Fibroblast of lung (primary cell): ENCODE measurements at regions not wholly inside any gene's neighbourhood (a gene's known extent, or its start where the extent isn't known, plus 50 kb on each side); places are given as distances from the start of the nearest gene placed in this dataset.

Source experiments
- EZH2 ChIP-seq: IDR thresholded peaks from 2 replicates; pipeline ENCODE4 v1.5.1; 2012; ENCODE audit warnings: low read length, control low read depth, mild to moderate bottlenecking; ENCODE audit errors: missing control alignments
- TF ChIP-seq, protein P1 (sequence below), 2 donors: IDR thresholded peaks in 1 of 2; conservative IDR thresholded peaks in 1 of 2; 1 replicate in 1 of 2; 2 replicates in 1 of 2; pipeline ENCODE4 v1.5.1; 2011 to 2012; ENCODE audit warnings: low read length in 2 of 2, control low read depth in 1 of 2, inconsistent platforms in 1 of 2, low read depth in 1 of 2, mild to moderate bottlenecking in 1 of 2

DNA sequence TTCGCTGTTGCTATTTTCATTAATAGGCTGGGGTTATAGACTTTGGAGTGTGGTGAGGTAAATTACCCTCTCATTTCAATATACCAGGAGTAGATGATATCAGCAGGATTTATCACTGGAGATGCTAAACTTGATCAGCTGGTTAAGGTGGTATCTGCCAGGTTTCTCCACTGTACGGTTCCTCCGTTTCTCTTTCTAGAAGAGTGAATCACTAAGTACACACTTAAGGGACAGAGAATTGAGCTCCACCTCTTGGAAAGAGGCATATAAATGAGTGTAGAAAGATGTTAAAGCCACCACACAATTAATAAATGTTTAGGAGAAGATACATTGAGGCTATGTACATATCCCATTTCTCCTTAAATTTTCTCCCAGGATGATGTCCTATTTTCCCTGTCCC lies 277.4 kb upstream of the GRIP1 start:
- TF ChIP-seq, protein P1, sequence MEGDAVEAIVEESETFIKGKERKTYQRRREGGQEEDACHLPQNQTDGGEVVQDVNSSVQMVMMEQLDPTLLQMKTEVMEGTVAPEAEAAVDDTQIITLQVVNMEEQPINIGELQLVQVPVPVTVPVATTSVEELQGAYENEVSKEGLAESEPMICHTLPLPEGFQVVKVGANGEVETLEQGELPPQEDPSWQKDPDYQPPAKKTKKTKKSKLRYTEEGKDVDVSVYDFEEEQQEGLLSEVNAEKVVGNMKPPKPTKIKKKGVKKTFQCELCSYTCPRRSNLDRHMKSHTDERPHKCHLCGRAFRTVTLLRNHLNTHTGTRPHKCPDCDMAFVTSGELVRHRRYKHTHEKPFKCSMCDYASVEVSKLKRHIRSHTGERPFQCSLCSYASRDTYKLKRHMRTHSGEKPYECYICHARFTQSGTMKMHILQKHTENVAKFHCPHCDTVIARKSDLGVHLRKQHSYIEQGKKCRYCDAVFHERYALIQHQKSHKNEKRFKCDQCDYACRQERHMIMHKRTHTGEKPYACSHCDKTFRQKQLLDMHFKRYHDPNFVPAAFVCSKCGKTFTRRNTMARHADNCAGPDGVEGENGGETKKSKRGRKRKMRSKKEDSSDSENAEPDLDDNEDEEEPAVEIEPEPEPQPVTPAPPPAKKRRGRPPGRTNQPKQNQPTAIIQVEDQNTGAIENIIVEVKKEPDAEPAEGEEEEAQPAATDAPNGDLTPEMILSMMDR (conservative IDR thresholded peaks at IDR 0.05 in 1 of 2, IDR thresholded peaks at IDR 0.05 in 1 of 2; ENCODE audit: low read depth in 1 of 2, low read length in 2 of 2) = no peak
- TF ChIP-seq EZH2 = no peak
